Epithelial cell of esophagus (primary cell): ENCODE measurements at regions not wholly inside any gene's neighbourhood (a gene's known extent, or its start where the extent isn't known, plus 50 kb on each side); places are given as distances from the start of the nearest gene placed in this dataset.
A peak's percentile ranks its signal among the peaks of the same experiment; 100 is the strongest.
"Not testable (repeated sequence)": the region's sequence is repeated elsewhere in the genome, so short reads cannot be mapped to it uniquely, and the experiment has no call there.

Experiments used
- DNase-seq: peaks from one replicate; pipeline ENCODE4 v3.0.0; 2010; ENCODE audit warnings: low read depth
- H3K4me3 ChIP-seq: 2 replicates; pipeline ENCODE4 v1.5.1; 2011; ENCODE audit warnings: mild to moderate bottlenecking, low read length, control low read depth
- CTCF ChIP-seq: IDR thresholded peaks from 2 replicates; pipeline ENCODE4 v1.5.1; 2011; ENCODE audit warnings: low read depth, mild to moderate bottlenecking, low read length, control low read depth, inconsistent platforms; ENCODE audit not compliant: insufficient read depth; ENCODE audit errors: missing control alignments

DNA sequence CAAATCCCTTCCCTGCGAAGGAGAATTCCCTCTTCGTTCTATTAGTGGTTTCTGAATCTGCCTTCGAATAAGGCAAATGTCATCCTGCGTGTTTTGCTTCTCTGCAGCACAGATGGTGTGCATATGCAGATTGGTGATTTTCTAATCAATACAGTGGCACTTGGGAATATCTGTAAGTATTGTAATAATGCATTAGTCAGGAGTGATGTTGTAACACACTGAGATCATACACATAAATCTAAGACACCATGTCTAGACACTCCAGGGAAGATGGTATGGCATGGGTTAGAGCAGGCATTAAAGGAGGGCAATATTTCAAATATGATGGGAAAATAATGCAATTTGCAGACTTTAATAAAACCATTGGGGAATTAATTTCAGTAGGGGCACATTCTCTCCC lies 513.2 kb upstream of the PTBP2 start:
- H3K4me3 ChIP-seq = no peak overlapping the region
- peak; percentile 5 for DNase-seq
- no peak for TF ChIP-seq CTCF

DNA sequence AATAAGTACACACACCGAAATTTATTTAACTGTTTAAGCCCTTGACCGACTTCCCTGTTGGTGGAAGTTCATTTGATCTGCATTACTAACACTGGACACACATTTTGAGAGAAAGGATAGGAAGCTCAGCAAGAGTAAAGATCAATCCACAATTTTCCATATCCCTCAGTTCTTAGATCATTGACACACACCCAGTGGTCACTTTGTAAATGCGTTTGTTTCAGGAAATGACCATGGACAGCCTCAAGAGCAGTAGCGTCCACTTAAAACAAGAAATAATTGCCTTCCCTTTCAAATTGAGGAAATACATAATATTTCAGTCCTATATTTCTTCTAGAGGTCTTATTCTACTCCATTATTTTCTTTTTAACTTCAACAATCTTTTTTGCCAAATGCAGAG lies 511.5 kb upstream of the PTBP2 start:
- no peak overlapping the region for H3K4me3 ChIP-seq
- TF ChIP-seq CTCF = no peak
- DNase-seq = no peak

DNA sequence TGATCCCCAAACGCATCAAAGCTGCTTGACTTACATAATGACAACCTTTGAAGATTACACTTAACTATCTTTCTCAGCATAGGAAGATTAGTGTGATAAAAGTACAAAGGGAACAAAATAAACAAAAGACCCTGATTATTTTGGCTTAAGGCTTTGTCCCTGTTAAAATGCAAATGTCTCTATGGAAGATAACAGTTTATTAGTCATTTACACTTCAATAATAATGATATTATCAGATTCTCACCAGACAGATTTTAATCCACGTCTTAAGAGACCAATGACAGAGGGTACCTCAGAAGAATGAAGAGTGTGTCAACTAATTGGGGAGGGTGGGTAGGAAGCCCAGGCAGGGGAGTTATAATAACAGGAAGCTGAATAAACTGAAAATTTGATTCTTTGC lies 510.4 kb upstream of the PTBP2 start:
- no peak overlapping the region for H3K4me3 ChIP-seq
- no peak for DNase-seq
- TF ChIP-seq CTCF = no peak

DNA sequence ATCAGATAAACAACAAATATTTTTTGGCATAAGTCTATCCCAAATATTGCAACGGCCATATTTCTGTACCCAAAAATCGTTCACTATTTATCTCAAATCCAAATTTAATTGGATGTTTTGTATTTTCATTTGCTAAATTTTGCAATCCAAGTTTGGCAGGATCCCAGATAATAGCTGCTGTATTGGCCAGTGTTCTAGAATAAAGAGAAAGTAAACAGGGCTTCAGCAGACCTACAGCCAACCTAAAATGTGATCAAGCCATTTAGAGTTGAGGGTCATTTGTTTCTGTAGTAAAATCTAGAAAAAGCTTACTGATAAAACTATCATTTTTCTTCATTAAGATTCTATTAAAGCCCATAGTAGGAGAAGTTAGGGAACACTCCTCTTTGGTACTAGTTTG lies 506.6 kb upstream of the PTBP2 start:
- H3K4me3 ChIP-seq = no peak overlapping the region
- DNase-seq = no peak
- no peak for TF ChIP-seq CTCF

DNA sequence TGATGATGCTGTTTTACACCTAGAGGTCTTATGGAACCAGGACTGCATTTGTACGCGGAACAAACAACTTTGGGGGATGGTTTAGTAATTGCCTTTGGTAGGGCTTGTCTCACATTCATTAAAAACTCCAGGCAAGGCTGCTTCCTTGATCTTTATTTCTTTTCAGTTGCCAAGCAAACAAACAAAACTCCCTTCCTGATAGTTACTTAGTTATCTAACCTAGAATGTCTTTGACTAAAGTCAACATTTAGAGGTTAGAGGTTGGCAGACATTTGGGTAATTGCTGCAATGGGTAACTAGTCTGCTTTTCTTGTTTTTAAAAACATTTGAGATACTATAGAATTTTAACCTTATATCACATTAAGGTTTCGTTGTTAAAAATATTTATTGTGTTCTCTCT lies 500.9 kb upstream of the PTBP2 start:
- TF ChIP-seq CTCF = no peak
- no peak for DNase-seq
- H3K4me3 ChIP-seq = no peak overlapping the region

DNA sequence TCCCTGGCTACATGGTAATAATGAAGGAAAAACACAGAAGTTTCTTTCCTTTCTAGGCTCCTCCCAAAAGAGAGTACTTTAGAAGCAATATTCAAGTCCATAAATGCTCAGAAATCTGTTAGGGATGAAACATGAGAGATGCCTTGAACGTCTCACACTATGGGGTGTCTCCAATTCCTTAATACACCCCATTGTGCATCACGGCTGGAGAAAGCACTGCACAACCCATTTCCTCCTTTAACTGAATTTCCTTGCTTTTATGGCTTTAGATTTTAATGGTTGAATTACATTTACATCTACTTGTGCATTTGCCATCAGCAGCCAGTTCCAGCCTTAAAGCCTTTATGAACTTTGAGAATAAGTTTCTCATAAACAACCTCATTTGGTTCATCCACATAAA lies 498.9 kb upstream of the PTBP2 start:
- TF ChIP-seq CTCF = no peak
- no peak overlapping the region for H3K4me3 ChIP-seq
- no peak for DNase-seq

DNA sequence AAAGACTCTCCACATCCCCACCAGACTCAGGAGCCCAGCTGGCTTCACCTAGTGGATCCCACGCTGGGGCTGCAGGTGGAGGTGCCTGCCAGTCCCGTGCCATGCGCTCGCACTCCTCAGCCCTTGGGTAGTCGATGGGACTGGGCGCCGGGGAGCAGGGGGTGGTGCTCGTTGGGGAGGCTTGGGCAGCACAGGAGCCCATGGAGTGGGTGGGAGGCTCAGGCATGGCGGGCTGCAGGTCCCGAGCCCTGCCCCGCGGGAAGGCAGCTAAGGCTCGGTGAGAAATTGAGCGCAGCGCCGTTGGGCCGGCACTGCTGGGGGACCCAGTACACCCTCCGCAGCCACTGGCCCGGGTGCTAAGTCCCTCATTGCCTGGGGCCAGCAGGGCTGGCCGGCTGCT lies 497.4 kb upstream of the PTBP2 start:
- DNase-seq, H3K4me3 ChIP-seq: not testable (repeated sequence)

DNA sequence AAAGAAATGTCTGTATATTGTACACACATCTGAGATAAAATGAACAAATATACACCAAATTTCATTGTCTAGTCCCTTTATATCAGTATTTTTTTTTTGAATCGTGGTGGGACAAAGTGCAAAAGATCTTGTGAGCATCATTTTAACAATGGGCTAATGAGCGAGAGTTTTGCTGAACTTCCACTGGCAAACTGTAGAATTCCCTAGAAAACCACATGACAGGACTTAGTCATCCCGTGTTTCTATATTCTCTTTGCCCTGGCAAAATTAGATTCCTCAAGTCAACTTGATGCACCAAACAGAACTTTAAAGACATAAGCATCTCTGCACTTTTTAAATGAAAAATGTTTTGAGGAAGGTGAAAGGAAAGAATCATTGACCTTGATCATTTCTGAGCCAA lies 488.2 kb upstream of the PTBP2 start:
- TF ChIP-seq CTCF = no peak
- no peak for DNase-seq
- no peak overlapping the region for H3K4me3 ChIP-seq
